NB4 (cell line): ENCODE measurements at regions not wholly inside any gene's neighbourhood (a gene's known extent, or its start where the extent isn't known, plus 50 kb on each side); places are given as distances from the start of the nearest gene placed in this dataset.

ENCODE experiments used
- POLR2A ChIP-seq: IDR thresholded peaks from 2 replicates; pipeline ENCODE4 v1.6.1; 2011; ENCODE audit warnings: mild to moderate bottlenecking; ENCODE audit not compliant: insufficient read length; ENCODE audit errors: extremely low read depth
- TF ChIP-seq, protein P1 (sequence below): IDR thresholded peaks from one replicate; pipeline ENCODE4 v1.5.1; 2012; ENCODE audit warnings: low read depth, low read length

DNA sequence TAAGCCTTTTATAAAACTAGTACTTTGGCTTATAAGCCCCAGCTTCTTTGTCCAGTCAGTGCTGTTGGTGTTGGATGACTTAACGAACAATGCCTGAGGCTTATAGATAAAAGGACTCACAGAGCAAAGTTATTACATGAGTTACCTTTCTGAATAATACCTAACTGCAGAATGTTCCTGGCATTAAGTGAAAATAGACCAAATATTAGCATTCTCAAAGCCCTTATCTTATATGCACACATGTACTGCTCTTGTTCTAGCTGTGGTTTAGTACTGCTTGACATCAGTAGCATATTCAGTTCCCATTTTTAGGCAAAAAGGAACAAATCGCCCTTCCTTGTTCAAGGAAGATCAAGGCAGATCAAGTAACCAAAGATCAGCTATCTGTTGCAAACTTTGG, 131.6 kb downstream of the ZNF330 start:
- TF ChIP-seq POLR2A: no peak
- TF ChIP-seq, protein P1, sequence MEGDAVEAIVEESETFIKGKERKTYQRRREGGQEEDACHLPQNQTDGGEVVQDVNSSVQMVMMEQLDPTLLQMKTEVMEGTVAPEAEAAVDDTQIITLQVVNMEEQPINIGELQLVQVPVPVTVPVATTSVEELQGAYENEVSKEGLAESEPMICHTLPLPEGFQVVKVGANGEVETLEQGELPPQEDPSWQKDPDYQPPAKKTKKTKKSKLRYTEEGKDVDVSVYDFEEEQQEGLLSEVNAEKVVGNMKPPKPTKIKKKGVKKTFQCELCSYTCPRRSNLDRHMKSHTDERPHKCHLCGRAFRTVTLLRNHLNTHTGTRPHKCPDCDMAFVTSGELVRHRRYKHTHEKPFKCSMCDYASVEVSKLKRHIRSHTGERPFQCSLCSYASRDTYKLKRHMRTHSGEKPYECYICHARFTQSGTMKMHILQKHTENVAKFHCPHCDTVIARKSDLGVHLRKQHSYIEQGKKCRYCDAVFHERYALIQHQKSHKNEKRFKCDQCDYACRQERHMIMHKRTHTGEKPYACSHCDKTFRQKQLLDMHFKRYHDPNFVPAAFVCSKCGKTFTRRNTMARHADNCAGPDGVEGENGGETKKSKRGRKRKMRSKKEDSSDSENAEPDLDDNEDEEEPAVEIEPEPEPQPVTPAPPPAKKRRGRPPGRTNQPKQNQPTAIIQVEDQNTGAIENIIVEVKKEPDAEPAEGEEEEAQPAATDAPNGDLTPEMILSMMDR: no peak
